HG02840 (cell line): ENCODE measurements at regions not wholly inside any gene's neighbourhood (a gene's known extent, or its start where the extent isn't known, plus 50 kb on each side); places are given as distances from the start of the nearest gene placed in this dataset.
"Not testable (repeated sequence)": the region's sequence is repeated elsewhere in the genome, so short reads cannot be mapped to it uniquely, and the experiment has no call there.

Source experiments
- ATAC-seq: cut with Tn5 transposase; IDR thresholded peaks from one replicate; pipeline ENCODE4 v1.9.1; 2021; ENCODE audit warnings: mild to moderate bottlenecking, moderate library complexity, moderate number of reproducible peaks; ENCODE audit not compliant: unreplicated experiment, low FRiP score

- ATAC-seq: no peak
Measured at GRCh38 chr4:117014236-117014635, 71.1 kb downstream of the TRAM1L1 start.

GRCh38 chr4:117010671-117011070, 74.7 kb downstream of the TRAM1L1 start:
- no peak for ATAC-seq

GRCh38 chr4:117001077-117001476, 84.3 kb downstream of the TRAM1L1 start:
- ATAC-seq: no peak

GRCh38 chr4:116982656-116983055, 102.7 kb downstream of the TRAM1L1 start:
- no peak for ATAC-seq

GRCh38 chr4:116980436-116980835, 104.9 kb downstream of the TRAM1L1 start:
- not testable (repeated sequence) for ATAC-seq

GRCh38 chr4:116959045-116959444, 126.3 kb downstream of the TRAM1L1 start:
- ATAC-seq: no peak

GRCh38 chr4:116953947-116954346, 131.4 kb downstream of the TRAM1L1 start:
- ATAC-seq: no peak

GRCh38 chr4:116952530-116953136, 132.7 kb downstream of the TRAM1L1 start:
- ATAC-seq: no peak

- ATAC-seq: no peak
Measured at GRCh38 chr4:116949856-116950255, 135.5 kb downstream of the TRAM1L1 start.

GRCh38 chr4:116942315-116942714, 143.1 kb downstream of the TRAM1L1 start:
- ATAC-seq: no peak

GRCh38 chr4:116930329-116930728, 155.0 kb downstream of the TRAM1L1 start:
- no peak for ATAC-seq

- no peak for ATAC-seq
Measured at GRCh38 chr4:116926631-116927295, 158.6 kb downstream of the TRAM1L1 start.

GRCh38 chr4:116925900-116926457, 159.4 kb downstream of the TRAM1L1 start:
- no peak for ATAC-seq

- ATAC-seq: no peak
Measured at GRCh38 chr4:116923389-116923788, 162.0 kb downstream of the TRAM1L1 start.

GRCh38 chr4:116913451-116913850, 171.9 kb downstream of the TRAM1L1 start:
- no peak for ATAC-seq

- no peak for ATAC-seq
Measured at GRCh38 chr4:116906758-116907157, 178.6 kb downstream of the TRAM1L1 start.

- no peak for ATAC-seq
Measured at GRCh38 chr4:116899561-116899960, 185.8 kb downstream of the TRAM1L1 start.

GRCh38 chr4:116885579-116885978, 199.8 kb downstream of the TRAM1L1 start:
- no peak for ATAC-seq

- ATAC-seq: no peak
Measured at GRCh38 chr4:116882503-116882902, 202.9 kb downstream of the TRAM1L1 start.

- ATAC-seq: no peak
Measured at GRCh38 chr4:116881077-116881476, 204.3 kb downstream of the TRAM1L1 start.

GRCh38 chr4:116880625-116881024, 204.8 kb downstream of the TRAM1L1 start:
- no peak for ATAC-seq

GRCh38 chr4:116878280-116878679, 207.1 kb downstream of the TRAM1L1 start:
- no peak for ATAC-seq
